ENCODE measurements at regions not wholly inside any gene's neighbourhood (a gene's known extent, or its start where the extent isn't known, plus 50 kb on each side); places are given as distances from the start of the nearest gene placed in this dataset.

DNA sequence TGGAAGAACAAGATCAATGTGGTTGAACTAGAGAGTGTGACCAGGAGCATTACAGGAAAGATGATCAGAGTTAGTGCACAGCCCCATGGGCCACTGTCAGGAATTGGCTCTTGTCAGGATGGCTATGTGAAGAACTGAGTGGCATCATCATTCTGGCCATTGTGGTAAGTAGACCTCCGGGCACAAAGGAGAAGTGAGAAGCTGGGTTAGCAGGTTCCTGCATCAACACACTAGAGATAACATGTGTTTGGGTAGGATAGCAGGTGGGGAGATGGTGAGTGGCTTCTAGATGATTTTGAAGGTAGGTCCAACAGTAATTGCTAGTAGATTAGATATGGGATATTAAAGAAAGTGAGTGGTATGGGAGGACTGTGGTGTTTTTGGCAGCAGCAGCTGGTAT, 408.2 kb downstream of the TSN start:
- Histone ChIP-seq H3K27ac (no peak overlapping the region), H3K4me1 (ENCODE audit: insufficient read depth) (no peaks in the 10 kb centered on the region), H3K27me3 (no peaks in the 10 kb centered on the region), H3K36me3 (no peaks in the 10 kb centered on the region), H3K4me3 (no peak overlapping the region), H3K9me3 (no peaks in the 10 kb centered on the region)
- WGBS, 3 donors, result 81 to 96% (median 91%) methylated on average over 1 of the region's 1 CpG
- TF ChIP-seq EP300 (IDR thresholded peaks at IDR 0.05) (no peak), CTCF (IDR thresholded peaks at IDR 0.05) (no peak), POLR2A (IDR thresholded peaks at IDR 0.05) (no peak)
- intact Hi-C loops (cut with DNase I), result no loop called here
- DNase-seq, result no peak

DNA sequence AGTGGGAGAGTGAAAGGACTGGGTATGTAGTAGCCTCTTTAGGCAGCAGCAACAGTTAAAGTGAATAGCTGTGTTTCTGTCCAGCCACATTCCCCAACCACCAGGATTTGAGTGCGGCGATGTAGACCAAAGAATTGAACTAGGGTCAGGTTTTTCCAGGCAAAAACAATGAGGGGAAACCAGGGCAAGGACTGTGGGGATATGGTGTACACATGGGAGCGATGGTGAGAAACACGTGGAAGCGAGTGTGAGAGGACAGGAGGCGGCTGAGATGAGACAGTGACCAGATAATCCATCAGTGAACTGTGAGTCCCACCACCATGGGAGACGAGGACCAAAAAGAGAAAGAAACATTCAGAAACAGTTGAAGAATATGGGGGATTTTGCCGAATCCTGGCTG, 409.5 kb downstream of the TSN start:
- intact Hi-C loops (cut with DNase I), result no loop called here
- no peak for DNase-seq
- WGBS, 3 donors, result 88 to 95% (median 88%) methylated on average over 8 of the region's 8 CpGs
- Histone ChIP-seq H3K4me3 (no peak overlapping the region), H3K36me3 (no peaks in the 10 kb centered on the region), H3K9me3 (no peaks in the 10 kb centered on the region), H3K27me3 (no peaks in the 10 kb centered on the region), H3K27ac (no peak overlapping the region), H3K4me1 (ENCODE audit: insufficient read depth) (no peaks in the 10 kb centered on the region)
- TF ChIP-seq POLR2A (IDR thresholded peaks at IDR 0.05), result no peak

- no peak overlapping the region for H3K27ac ChIP-seq
- no peaks in the 10 kb centered on the region for H3K9me3 ChIP-seq
- TF ChIP-seq CTCF (IDR thresholded peaks at IDR 0.05) (no peak), EP300 (IDR thresholded peaks at IDR 0.05) (no peak), POLR2A (IDR thresholded peaks at IDR 0.05) (no peak)
- H3K36me3 ChIP-seq, result no peaks in the 10 kb centered on the region
- H3K4me3 ChIP-seq, result no peak overlapping the region
- no peaks in the 10 kb centered on the region for H3K27me3 ChIP-seq
- H3K4me1 ChIP-seq (ENCODE audit: insufficient read depth), result no peaks in the 10 kb centered on the region
- no peak for DNase-seq
- 67 to 77% (median 75%) methylated on average over 5 of the region's 5 CpGs for WGBS, 3 donors
- intact Hi-C loops (cut with DNase I), result no loop called here
Measured at GRCh38 chr2:122166820-122167219, 411.4 kb downstream of the TSN start.

DNA sequence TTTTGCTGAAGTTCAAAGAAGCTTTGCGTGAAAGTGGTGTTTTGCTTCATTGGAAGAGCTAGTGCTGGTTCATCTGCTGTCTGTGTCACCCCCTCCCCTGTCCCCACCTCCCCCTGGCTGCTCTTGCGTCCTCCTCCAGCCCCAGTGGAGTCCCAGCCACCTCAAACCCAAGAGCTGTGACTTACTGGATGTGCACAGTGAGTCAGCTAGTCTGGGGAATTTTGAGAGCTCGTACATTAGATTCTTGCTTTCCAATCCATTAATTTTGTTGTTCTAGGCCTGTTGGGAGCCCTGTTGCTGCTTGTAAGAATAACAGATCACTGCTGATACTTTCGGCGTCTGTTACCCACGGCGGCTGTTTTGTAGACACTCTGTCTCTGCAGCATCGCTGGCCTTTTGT, 412.1 kb downstream of the TSN start:
- 65 to 78% (median 71%) methylated on average over 8 of the region's 8 CpGs for WGBS, 3 donors
- Histone ChIP-seq H3K36me3 (no peaks in the 10 kb centered on the region), H3K27ac (no peak overlapping the region), H3K27me3 (no peaks in the 10 kb centered on the region), H3K4me1 (ENCODE audit: insufficient read depth) (no peaks in the 10 kb centered on the region), H3K4me3 (no peak overlapping the region), H3K9me3 (no peaks in the 10 kb centered on the region)
- intact Hi-C loops (cut with DNase I), result no loop called here
- TF ChIP-seq CTCF (IDR thresholded peaks at IDR 0.05) (no peak), EP300 (IDR thresholded peaks at IDR 0.05) (no peak), POLR2A (IDR thresholded peaks at IDR 0.05) (no peak)
- no peak for DNase-seq

GRCh38 chr2:122168799-122169198, 413.3 kb downstream of the TSN start:
- H3K27ac ChIP-seq, result no peak overlapping the region
- no peak for TF ChIP-seq EP300 (IDR thresholded peaks at IDR 0.05)
- TF ChIP-seq POLR2A (IDR thresholded peaks at IDR 0.05), result no peak
- no peak for TF ChIP-seq CTCF (IDR thresholded peaks at IDR 0.05)
- H3K36me3 ChIP-seq, result no peaks in the 10 kb centered on the region
- no peaks in the 10 kb centered on the region for H3K27me3 ChIP-seq
- 66 to 76% (median 67%) methylated on average over 3 of the region's 3 CpGs for WGBS, 3 donors
- intact Hi-C loops (cut with DNase I), result no loop called here
- DNase-seq, result no peak
- no peaks in the 10 kb centered on the region for H3K4me1 ChIP-seq (ENCODE audit: insufficient read depth)
- no peaks in the 10 kb centered on the region for H3K9me3 ChIP-seq
- H3K4me3 ChIP-seq, result no peak overlapping the region

Measured in ovary (tissue), 7 donors.